ENCODE measurements at regions not wholly inside any gene's neighbourhood (a gene's known extent, or its start where the extent isn't known, plus 50 kb on each side); places are given as distances from the start of the nearest gene placed in this dataset.

DNA sequence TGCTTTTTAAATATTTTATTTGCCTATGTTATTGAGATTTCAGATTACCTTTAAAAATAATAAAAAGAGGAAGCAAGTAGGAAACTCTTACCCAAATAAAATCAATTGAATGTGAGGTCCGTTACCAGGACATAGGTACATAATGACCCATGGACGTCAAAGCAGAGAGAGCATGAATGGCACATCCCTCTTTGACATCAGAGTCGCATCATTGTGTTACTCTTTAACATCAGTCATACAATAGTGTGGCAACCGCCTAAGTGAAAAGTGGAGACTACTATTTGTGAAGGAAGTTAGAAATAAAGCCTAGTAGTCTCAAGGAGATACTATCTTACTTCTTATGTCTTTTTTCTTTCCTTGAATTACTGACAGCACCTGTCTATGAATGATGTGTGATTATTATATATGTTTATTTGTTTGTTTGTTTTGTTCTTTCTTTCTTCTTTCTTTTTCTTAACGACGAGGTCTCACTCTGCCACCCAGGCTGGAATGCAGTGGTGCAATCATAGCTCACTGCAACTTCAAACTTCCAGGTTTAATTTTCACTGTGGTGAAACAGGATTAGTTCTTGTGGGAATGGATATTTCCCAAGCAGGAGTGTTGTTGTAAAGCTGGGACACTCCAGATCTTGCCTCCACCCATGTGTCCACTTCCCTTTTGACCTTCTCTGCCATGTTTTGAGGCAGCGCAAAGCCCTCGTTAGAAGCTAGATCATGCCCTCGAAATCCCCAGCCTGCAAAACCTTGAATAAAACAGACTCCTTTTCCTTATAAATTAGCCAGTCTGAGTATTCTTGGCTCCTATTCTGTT lies 407.2 kb upstream of the NETO1 start:
- DNase-seq: no peak

DNA sequence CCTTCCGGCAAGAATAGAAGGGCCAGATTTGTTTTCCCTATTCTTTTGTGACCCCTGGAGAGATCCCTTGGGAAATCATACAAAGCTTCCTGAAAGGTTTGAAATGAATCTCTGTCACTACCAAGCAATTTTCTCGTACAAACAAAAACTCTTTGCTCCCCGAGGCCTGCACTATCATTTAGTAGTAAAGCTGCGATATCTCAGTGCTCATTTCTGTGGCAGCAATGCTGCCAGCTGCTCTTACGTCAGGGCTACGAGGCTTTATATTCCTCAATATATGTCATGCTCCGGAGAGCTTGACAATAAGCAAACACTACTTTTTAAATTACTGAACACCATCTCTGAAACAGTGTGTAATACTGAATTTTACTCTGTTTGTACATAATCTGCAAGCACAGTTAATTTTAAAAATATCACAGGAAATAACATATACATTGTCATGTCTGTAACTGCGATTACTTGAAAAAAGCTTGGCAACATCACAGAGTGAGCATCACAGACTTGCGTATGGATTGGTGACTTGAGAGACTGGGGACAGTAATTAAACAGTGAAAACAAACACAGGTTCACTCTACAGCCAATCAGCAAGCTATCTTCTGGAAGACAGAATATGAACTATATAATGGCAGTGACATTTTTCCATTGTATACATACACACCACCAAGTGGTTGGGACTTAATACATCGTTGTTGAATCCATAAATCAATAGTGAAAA lies 403.3 kb upstream of the NETO1 start:
- DNase-seq: no peak

DNA sequence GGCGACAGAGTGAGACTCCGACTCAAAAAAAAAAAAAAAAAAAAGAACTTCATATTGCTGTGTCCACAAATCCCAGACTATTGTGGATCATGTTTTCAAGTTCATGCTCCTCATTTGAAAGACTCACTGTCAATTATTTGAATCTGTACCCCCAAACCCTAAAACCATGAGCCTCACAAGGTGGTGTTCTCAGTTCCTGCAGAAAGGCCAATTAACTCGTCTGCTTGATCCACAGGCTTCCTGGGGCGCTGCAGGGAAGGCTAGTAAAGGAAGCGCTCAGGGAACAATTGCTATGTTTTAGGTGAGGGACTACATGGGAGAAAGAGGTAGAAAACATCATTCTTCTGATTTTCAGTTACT lies 396.8 kb upstream of the NETO1 start:
- DNase-seq: no peak

DNA sequence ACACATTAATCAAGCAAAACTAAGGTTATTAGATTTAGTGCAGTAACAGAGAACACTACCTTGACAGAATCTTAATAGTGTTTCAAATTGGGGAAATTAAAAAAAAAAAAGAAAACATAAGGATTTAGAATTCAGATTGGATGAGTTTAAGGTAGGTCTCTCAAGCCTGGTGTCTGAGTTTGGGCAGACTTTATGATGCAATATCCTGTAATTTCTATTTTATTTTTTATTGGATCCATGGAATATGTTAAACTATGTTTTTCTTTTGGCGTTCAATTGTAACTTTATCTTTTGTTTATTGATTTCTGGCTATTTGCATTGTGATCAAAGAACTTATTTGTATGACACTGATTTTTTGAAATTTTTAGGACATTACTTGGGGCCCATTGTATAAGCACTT lies 394.1 kb upstream of the NETO1 start:
- DNase-seq: no peak

DNA sequence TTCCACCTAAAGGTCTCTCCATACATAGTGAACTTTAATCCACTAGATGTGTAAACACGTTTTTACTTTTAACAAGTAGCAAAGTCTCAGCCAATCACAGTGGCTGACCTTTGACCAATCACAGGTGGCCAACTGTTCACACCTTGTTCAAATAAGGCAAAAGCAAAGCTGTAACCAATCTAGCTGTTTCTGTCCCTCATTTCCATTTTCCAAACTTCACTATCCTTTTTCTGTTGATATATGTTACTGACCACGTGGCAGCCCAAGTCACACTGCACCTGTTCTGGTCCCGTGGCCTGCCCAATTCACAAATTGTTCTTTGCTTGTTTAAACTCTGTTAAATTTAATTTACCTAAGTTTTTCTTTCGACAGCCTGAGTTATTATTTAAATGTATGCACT lies 393.5 kb upstream of the NETO1 start:
- no peak for DNase-seq

DNA sequence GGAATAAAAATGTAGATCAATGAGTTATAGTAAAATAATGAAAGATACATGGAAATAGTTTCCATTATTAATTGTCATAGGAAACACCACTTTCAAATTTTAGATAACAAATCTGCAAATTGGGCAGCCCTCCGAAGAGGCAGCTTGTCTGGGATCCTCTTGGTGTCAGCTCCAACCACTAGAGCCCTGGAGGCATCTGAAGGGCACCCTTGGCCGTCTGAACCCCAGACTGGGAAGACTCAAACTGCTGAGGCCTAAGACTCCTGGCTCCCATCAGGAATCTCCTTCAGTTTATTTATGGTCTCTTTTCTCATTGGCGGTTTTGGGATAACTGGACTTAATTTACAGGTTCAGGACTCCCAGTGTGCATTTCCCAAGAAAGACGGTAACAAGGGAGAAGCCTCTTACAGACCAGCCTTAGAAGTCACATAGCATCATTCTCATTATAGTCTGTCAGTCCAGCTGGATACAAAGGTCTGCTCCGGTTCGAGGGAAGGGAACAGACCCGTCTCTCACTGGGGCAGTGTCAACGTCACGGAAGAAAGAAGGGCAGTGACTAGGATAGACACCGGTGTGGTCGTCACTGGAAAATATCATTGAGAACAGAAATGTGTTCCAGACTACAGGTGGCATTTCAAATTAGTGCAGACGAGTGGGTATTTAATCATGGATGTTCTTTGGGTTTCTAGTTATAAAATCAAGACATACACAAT lies 390.7 kb upstream of the NETO1 start:
- no peak for DNase-seq

DNA sequence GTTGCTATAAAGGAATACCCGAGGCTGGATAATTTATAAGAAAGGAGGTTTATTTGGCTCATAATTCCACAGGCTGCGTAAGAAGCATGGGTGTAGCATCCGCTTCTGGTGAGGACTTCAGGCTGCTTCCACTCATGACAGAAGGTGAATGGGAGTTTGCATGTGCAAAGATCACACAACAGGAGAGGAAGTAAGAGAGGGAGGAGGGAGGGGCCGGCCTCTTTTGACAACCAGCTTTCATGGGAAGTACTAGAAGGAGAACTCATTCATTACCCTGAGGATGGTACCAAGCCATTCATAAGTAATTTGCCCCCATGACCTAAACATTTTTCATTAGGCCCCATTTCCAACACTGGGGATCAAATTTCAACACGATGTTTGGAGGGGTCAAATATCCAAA lies 386.8 kb upstream of the NETO1 start:
- no peak for DNase-seq

DNA sequence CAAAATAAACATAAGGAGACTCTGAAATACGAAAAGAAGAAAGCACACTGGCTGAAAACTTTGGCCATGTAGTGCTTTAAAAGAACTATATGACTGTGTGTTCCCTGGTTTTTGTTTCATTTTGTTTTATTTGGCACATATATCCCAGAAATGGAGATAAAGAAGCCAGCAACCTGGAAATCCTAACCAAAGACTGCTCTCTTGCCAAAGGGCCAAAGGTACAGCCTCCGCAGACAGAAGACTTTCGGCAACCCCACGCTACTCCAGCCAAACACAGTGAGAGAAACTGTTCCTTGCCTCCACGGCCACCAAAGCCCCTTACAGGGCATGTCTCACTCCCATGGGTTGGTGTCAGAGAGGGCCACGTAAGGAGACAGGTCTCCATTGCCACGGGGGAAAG lies 381.2 kb upstream of the NETO1 start:
- no peak for DNase-seq

DNA sequence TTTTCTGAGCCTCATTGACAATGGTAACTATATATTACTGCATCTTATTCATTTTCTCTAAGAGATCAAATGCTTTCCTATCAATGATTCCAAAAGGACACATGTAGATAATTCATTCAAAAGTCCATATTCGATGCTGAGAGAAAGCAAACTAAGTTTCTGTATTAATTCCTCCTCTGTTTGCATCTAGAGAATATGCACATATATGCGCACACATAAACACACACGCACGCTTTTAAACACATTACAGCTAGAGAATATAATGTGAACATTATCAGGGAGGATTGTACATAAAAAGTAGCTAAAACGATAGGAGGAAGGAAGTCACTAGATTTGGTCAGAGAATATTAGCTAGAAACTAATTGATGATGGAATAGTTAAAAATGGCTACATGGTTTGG lies 379.0 kb upstream of the NETO1 start:
- DNase-seq: no peak

DNA sequence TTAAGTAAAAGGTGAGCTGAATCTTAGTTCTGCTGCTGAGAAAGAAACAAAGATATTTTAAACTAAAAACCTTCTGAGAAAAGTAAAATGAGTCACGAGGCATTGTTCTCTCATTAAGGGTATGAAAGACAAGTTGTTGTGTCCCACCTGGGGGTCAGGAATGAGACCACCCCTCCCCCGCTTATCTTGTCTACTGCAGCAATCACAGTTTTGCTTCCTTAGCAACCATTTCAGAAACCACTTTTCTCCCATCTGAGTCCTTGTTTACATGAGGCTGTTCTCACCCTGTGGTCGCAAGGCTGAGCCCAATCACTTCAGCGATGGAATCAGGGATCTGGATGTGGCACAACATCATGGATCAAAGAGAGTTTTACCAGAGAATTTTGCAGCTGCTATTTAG lies 377.6 kb upstream of the NETO1 start:
- DNase-seq: no peak

DNA sequence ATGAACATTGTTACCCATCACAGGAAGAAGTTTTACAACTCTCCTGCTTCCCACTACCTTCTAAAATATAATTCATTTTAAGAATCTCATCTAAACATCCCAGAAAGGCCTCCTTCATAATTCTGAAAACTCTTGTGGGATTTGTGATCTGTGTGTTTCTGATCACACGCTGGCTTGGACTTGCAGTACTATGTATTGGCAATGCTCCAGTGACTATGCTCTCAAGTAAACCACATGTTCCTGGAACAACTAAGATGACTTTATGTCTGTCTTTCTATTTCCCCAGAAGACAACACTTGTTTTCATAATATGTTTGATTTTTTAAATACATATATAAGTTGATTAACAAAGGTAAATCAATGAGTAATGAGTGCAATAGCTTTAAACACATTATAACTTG lies 376.6 kb upstream of the NETO1 start:
- DNase-seq: no peak

DNA sequence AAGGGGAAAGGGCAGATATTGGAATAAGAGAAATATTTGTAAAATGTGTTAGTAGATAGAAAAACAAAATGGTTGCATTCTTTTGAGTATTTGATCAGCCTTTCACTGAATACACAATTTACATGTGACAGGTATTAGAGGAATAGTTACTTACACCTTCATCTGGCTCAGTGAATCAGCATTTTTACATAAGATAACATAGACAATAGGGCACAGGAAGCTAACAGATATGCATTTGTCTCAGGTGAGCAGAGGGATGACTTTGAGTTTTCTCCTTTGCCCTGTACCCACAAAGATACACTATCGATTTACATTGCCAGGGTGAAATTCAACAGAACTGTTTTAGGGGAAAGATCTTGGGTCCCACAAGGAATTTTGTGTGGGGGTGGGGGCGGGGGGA lies 373.1 kb upstream of the NETO1 start:
- DNase-seq: no peak

DNA sequence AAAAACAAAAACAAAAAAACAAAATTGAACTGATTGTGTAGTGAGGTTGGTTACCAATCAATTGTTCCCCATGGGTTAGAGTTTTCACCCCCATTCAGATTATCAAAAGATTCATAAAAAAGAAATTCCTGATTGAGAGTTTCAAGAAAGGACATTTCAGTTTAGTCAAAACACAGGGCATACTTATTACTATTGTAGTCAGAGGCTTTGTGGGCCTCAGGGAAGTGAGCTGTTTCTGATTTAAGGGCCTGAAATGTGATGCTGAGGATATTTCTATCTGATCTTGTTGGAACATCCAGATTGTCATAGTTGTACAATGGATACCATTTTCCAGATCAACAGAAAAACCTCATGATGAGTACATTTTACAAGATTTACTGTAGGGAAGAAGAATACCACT lies 368.1 kb upstream of the NETO1 start:
- no peak for DNase-seq

DNA sequence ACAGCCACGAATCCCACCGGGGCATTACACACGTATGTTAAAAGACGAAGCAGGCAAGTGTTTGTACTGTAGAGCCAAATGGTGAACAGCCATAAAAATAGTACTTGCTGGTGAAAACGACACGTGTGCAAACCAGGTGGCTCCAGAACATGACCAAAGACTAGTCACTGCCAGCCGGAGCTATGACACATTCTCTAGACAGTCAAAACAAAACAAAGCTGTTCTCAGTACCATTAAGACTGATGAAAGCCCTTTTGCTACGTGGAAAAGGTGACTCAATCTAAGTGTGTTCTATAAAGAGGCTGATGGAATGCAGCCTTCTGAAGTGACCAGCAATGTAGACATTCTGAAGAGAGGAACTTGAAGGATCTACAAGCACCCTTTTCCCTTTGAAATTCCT lies 367.7 kb upstream of the NETO1 start:
- DNase-seq: no peak

DNA sequence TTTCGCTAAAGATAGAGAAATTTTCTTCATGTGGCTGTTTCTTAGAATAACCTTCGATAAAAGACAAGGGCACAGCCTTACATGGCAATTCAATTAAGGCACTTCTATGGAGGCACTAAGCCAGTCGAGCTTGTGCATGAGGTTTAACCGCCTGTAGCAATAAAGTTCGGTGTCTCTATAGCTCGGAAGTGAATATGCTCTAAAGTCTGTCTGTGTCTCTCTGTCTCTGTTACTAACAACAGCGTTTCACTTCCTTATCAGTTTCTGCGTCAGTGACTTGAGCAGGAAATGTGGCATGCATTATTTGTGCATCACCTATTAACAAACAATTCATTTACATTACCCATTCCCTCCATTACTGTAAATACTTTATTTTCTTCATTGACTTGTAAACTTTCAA lies 365.1 kb upstream of the NETO1 start:
- DNase-seq: no peak

DNA sequence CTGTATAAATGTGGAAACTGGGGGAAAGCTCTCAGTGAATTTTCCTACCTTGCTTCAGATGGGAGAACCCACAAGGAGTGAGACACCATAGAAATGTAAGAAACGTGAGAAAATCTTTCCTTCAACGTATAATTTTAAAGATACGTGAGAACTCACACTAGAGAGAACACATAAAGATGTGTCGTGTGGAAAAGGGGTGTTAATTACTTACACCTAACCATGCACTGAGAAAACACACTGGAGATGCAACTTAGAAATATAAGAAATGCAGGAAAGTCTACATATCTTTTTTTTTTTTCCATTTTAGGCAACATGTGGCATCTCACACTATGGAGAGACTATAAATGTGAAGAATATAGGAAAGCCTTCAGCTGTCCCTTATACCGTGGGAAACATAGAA lies 352.9 kb upstream of the NETO1 start:
- no peak for DNase-seq

DNA sequence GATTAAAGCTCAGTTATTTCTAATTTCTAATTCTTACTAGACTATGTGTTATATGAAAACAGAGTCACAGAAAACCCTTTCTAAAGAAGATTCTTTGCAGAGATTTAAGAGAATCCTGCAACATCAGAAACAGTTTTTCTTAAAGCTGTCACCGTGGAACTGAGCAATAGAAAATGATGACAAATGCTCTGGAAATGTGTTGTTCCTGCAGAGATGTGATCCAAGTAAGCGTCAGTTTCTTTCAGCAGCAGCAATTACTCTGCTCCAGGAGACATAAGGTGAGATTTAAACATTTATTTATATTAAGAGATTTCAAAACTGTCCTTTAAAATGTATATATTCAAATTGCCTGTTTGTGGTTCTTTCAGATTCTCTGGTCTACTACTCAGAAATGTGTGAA lies 350.5 kb upstream of the NETO1 start:
- no peak for DNase-seq

DNA sequence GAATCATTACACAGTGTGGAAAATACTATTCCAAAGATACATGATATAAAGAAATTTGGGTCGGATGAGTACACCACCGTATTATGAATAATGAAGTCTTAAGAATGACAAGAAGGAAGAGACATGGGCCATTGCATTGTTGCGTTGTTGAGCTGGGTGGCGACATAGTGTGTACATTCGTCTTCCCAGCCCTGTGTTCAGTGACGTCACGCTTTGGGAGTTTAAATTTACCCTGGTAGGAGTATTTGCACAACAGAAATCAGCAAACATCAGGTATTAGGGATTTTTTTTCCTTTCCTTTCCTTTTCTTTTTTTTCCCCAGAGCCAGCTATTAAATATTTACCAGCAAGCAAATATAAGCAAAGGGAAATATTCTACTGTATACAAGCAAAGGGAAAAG lies 347.2 kb upstream of the NETO1 start:
- no peak for DNase-seq

DNA sequence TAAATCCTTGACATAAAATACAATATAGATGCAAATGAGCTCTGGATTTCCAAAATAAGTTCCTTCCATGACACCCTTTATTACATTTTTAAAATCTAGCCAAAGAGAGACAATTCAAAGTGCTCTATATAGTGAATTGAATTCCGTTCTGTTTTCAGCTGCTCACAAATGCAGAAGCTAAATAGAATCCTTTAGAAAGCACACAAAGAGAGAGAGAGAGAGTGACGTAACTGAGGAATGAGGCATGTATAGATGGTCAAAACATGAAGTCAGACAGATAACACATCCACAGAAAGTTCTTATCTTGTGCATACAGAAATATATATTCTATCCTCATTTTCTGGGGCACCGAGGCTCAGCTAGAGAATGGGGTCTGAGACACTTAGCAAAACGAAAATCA lies 344.7 kb upstream of the NETO1 start:
- DNase-seq: no peak

DNA sequence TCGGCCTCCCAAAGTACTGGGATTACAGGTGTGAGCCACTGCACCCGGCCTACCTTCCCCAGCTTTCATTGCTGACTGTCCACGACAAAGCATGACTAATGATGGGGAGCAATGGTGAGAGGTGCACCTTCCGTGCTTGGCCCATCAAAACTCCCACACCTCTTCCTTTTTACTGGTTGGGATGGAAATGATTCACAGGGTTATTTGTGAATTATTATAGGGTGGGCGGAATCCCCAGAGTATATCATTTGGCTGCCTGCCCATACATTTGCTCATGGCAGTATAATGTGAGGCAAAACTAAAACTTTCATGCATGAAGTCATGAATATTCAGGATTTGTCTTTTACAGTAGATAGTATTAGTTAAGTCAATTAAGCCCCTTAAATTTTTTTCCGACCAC lies 334.2 kb upstream of the NETO1 start:
- DNase-seq: no peak

DNA sequence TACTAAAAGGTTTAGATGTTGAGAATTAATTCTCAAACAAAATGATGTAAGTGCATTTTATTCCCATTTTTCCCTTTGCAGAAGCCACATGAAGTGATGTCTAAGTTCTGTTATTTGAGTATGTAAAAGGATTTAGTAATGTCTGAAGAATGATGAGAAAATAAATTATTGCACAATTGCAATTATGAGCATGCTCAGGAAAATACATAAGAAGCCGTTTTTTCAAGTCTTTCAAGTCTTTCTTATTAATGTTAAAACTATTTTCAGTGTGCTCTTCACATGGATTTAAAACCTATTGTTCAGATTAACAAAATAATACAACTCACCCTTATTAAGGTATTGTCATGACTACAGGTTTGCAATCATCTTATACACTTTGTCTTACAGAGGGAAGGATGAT lies 331.4 kb upstream of the NETO1 start:
- DNase-seq: no peak

DNA sequence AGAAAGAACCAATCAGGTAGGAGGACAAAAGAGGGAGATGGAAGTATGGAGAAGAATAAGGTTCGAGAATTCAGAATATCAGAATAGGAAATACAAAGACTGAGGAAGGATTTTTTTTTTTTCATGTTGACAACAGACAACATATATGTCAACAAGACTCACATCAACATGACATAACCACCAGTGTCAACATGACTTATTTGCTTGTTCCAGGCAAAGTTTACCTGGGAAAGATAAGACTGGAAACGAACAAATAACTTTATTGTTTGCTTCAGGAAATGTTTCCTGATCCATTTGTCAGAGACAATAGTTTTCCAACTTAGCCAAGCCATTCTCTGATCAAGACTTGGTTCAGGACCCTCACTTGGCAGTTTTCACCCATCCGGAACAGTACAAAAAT lies 321.9 kb upstream of the NETO1 start:
- DNase-seq: no peak

DNA sequence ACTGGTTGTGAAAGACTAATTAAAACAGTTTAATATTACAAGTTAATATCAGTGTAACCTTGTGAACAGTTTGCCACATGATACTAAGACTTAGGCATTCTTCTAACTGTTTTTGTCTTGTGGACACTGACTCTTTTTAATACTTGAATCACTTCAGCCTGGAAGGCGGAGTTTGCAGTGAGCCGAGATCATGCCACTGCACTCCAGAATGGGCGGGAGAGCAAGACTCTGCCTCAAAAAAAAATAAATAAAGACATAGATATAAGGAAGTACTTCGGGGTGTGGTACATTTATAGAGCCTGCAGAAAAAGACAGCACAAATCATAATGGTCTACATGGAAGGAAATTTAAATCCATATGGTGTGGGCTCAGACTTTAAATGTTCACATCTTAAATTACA lies 300.4 kb upstream of the NETO1 start:
- DNase-seq: no peak

DNA sequence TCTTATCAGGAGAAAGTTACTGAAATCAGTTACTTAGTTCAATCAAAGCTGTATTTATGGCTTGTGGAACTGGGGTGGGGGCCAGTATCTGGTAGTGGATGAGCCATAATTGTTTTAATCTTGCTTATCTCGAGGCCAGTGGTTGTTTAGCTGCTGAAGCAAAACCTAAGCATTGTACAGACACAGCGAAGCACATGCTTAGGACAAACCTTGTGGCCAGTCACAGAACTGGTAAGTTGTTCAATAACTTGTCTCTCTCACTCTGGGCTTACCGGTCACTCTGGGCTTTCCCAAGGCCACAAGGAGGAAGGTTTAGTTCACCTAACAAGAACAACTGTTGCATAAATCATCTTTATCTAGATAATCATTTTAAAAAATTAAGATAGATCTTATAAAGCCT lies 296.6 kb upstream of the NETO1 start:
- no peak for DNase-seq

All from hematopoietic multipotent progenitor cell treated with erythropoietin and hydrocortisone succinate and interleukin-3 and kit ligand, for 6 days (in vitro differentiated cells).